ENCODE measurements at regions not wholly inside any gene's neighbourhood (a gene's known extent, or its start where the extent isn't known, plus 50 kb on each side); places are given as distances from the start of the nearest gene placed in this dataset.

DNA sequence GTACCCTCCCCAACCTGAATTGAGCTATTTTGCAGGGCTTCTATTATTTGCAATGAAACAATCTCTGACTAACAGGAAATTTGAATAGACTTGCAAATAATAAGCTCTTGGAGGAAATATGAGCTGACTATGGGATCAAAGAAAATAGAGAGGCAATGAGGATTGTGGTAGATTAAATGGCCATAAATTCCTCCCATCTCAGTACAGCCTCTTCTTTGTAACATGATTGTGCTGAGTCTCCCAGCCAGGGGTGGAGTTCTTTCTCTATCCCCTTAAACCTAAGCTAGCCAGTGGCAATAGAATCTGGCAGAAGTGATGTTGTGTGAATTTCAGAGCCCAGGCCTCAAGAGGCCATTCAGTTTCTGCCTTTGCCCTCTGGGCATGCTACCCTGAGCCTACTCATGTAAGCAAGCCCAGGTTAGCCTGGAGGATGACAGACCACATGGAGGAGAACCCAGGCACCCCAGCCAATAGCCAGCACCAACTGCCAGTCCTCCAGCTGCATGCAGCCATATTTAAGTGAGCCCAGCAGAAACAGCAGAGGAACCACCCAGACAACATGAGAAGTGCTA is 86.8 kb upstream of the TP53I11 start:
- DNase-seq, result no peak

DNA sequence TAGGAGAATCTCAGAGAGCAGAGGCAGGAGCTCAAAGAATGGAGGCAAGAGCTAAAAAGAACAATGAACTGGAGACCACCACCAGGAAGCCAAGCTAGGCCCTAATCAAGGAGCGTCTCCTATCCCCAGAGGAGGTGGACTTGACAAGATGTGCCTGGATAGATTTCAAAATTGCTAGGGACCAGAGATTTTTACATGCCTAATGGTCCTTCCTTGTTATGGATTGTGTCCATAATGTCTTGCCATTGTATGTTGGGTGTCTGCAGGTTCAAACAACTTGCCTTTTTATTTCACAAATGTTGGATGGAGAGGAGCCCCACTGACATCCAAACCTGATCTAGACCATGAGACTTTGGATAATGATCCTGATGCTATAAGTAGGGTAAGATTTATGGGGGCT is 88.2 kb upstream of the TP53I11 start:
- no peak for DNase-seq

DNA sequence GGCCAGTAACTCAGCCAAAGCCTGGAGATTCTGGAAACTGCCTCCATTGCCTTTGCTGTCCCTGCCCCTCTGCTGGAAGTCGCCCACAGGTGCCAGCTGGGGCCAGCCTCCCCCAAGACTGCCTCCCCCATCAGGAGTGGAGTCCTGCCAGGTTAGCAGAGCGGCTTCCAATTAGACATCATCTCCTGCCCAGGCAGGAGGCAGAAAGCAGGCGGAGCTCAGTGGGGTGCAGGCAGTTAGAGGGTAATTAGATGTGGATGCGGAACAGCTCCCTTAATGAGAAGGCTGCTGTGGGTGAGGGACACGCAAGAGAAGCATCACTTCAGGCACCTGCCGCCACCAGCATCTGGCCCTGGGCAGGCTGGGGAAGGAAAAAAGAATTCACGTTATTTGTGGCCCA is 90.9 kb upstream of the TP53I11 start:
- no peak for DNase-seq

DNA sequence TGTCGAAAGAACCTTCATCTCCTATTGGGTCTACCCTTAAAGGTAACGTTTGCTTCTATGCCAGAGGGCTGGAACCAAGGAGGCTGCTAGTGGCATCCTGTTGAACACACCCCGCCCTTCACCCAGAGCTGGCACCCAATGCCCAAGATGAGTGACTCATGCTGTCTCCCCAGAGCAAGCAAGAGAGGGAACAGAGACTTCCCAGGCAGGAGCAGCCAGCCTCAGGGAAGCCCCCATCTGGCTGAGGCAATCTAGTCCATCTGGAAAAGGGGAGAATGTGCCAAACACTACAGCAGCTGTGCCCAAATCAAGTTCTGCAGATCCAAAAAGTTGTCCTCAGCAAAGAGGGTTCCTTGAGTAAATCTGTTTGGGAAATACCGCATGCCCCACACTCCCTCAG is 91.9 kb upstream of the TP53I11 start:
- DNase-seq, result no peak

- DNase-seq, result no peak
Measured at GRCh38 chr11:45043755-45044475, 93.2 kb upstream of the TP53I11 start.

DNA sequence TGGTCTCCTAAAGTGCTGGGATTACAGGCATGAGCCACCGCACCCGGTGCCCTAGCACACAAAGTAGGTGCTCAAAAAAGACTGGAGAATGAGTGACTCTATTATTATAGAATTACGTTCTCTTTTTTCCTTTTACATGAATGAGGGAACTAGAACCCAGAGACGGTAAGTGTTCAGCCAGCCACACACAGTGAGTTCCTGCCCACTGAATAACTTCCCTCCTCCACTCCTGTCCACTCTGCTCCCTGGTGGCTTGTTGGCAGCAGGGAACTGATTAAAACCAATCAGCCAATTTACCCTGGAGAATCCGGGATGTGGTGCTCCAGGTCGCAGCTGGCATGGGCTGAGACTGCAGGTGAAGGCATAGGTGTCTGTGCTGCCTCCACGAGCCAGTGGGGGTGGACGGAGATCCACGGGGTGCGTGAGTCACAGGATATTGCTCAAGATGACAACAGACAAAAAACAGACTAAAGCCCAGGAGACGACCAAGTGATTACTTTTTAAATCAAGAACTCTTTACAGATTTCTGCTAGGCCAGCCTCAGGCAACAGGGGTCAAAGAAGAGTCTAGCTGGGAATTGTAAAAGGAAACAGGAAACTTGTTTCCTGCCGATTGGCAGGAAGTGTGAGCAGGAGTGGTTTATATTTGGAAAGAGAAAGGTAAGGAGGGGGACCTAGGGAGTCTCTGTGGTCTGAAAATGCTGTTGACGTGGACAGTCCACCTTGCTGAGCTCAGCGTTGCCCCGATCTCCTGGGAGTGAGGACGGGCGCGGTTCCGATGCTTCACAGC is 95.2 kb upstream of the TP53I11 start:
- no peak for DNase-seq

DNA sequence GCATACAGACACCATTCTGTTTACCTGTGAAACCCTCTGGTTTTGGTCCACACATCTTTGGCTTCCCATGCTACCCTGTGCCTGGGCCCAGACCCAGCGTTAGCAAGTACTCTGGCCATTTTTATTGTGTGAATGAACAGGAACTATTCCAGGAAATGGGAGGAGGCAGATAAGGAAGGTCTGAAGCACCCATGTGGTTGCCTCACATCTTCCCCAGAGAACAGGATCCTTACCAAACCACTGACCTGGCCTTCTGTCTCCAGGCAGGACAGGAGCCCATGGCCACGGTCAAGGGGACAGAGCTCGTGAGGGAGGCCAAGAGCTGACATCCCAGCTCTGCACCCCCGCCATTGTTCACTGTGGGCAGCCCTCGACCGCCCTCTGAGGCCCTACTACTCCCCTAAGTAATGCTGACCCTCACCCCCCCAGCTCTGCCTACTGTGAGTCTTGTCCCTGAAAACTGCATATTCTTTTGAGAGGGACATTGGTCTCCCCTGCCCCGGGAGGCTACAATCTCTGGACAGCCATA is 97.7 kb upstream of the TP53I11 start:
- no peak for DNase-seq

DNA sequence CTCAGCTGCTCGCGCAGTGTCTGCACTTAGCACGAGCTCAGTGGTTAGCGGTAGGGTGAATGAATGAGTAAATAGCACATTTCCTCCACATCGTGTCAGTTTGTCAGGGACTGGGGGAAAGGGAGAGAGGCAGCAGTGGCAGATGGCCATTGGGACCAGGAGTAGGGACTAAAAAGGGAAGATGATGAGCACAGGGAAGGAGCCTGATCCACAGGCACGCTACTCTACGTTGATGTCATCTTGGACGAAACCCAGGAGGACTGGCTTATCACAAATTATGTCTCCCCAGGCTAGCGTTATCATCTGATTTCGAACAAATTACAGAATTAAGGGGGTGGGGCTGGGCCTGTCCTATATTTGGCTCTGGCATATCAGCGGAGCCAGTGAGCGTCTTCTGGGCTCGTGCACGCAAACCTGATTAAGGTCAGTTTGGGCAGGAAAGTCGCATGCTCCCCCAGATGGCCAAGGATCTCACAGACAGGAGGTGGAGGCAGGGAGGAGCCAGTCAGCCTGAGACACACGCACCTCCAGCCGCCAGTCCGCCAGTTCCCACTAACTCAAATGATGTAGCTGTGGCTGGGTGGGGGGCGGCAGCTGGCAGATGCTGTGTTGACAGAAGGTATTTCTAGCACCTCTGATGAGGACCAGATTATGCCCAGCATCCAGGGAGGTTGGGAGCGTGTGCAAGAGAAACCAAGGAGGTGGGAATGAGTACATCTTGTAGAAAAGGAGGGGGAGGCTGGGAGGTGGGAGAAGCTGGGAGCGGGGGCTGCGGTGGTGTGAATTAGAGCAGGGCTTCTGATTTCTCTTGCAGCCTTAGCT is 97.4 kb upstream of the PRDM11 start:
- no peak for DNase-seq

DNA sequence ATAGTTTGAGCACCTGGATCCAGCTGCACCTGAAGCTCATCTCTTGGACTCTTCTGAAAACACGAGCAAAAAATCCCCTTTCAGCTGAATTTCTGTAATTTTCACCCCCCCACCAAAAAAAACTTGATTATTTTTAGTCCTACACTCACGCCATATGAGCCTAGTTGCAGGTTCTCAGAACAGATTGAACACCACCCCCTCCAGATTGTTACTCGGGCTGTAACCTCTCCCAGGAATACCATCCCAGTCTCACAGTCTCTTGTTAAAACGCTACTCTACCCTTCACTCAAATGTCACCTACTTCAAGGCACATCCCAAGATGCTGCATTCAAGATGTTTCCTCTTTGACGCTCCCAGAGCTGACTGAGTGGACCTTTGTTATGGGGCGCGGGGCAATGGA is 96.3 kb upstream of the PRDM11 start:
- no peak for DNase-seq

- no peak for DNase-seq
Measured at GRCh38 chr11:45051621-45052020, 94.8 kb upstream of the PRDM11 start.

DNA sequence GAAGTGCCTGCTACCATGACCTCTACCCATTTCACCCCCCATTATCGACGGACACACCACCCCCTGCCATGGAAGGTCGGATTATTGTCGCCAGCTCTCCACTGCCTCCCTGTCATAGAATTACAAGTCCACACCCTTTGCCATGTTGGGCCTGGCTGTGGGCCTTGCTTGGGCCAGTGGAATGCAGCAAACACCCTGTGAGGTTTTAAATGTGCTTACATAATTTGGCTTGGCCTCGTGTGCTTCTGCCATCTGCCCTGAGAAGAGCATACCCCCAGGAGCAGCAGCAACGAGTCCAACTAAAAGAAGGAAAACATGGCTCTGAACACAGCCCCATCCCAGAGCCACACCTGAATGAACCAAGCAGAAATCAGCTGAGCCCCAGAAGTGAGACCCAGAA is 94.1 kb upstream of the PRDM11 start:
- DNase-seq, result no peak

DNA sequence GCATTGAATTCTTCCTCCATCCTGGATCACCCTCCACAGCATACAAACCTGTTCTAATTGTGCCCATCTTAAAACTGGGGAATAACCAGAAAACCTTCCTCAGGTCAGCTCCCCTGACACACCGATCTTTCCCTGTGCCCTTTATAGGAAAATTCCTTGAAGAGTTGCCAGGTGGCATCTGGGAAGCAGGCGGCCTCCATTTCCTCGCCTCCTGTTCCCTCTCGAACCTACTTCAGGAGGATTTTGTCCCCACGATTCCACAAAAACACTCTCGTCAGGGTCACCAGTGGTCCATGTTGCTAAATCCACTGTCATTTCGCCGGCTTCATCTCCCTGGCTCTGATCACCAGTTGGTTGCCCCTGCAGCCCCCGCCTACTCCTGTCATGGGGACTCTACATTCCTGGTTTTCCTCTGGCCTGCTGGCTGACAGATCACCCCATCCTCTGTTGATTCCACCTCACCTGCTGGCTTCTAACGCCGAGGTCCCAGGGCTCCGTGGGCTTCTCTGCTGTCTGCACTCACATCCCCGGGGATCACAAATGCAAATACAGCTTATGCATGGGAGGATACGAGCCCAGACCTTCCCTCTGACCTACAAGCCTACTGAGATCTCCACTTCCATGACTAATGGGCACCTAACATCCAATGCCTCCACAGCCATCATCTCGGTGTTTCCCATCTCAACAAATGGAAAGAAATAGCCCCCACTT is 92.5 kb upstream of the PRDM11 start:
- no peak for DNase-seq

- no peak for DNase-seq
Measured at GRCh38 chr11:45054956-45055355, 91.5 kb upstream of the PRDM11 start.

- no peak for DNase-seq
Measured at GRCh38 chr11:45056529-45056928, 89.9 kb upstream of the PRDM11 start.

DNA sequence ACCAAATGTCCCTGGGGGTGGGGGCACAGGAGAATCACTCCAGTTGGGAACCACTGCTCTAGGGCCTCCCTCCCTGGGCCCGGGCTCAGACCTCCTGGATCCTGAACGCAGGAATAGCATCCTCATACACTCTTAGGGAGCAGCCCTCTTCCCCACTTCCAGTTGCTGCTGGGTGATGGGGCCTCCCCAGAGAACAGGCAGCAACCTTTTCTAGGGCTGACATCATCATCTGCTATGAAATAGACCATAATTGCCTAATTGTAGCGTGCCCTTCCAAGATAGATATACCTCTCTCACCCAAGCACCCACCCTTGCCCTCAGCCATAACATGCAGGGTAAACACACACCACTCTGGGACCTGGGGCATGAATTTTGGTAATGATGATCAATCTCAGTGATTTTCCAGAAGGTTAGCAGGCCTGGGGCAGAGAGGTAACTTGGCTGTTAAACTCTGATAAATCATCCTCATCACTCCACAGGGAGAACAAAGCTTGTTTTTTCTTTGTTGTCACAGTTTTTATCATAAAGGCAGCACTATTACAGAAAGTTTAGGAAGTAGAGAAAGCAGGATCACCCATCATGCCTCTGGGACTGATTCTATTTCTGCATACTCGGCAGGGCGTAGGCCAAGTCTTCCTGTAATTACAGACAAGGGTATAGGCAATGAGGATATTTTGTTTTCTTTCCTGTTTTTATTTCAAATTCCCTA is 88.3 kb upstream of the PRDM11 start:
- DNase-seq, result no peak

DNA sequence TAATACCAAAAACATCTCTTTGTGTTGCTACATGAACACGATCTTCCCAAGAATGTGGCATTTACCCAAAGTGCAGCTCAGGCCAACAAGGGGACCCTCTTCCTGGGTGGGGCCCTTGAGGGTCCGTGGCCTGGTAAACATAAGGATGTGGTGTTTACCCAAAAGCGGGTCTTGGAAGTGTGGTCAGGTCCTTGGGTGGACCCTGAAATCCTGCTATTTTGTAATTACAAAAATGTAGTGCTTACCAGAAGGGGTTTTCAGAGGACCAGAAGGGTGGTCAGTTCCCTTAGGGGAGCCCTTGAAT is 87.8 kb upstream of the PRDM11 start:
- no peak for DNase-seq

GRCh38 chr11:45060707-45061106 is 85.7 kb upstream of the PRDM11 start:
- no peak for DNase-seq

DNA sequence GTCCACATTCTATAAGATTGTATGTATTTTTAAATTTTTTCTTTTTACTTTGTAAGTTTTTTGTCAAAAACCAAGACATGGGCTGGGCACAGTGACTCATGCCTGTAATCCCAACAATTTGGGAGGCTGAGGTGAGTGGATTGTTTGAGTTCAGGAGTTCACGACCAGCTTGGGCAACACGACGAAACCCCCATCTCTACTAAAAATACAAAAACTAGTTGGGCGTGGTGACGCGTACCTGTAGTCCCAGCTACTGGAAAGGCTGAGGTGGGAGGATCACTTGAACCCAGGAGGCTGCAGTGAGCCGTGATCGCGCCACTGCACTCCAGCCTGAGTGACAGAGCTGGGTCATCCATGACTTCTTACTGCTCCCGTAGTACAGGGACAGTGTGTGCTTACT is 84.8 kb upstream of the PRDM11 start:
- DNase-seq, result no peak

- DNase-seq, result no peak
Measured at GRCh38 chr11:45062115-45062514, 84.3 kb upstream of the PRDM11 start.

- DNase-seq, result no peak
Measured at GRCh38 chr11:45062974-45063635, 83.3 kb upstream of the PRDM11 start.

DNA sequence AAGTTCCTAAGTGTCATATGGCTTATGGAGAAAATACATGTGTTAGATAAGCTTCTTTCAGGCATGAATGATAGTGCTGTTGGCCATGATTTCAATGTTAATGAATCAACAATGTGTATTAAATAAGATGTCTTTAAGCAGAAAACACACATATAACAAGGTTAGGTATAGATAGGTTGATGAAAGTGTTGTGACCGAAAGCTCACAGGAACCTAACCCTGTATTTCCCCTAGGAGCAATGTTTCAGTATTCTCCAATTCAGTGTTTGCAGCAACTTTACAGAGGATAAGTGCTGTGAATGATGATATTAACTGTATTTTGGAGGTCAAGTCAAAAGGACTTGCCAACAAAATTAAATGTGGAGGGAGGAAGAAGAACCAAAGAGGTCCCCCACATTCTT is 82.8 kb upstream of the PRDM11 start:
- DNase-seq, result no peak

All from stimulated activated naive CD4-positive, alpha-beta T cell treated with Interleukin-2 at 50 U/mL for 16 hours (primary cell).